NCI-H748 (cell line): ENCODE measurements at regions not wholly inside any gene's neighbourhood (a gene's known extent, or its start where the extent isn't known, plus 50 kb on each side); places are given as distances from the start of the nearest gene placed in this dataset.
"Not testable (repeated sequence)": the region's sequence is repeated elsewhere in the genome, so short reads cannot be mapped to it uniquely, and the experiment has no call there.

Source experiments
- DNase-seq: peaks from one replicate; lab custom pipeline; 2025; ENCODE audit not compliant: unreplicated experiment; lab: John Stamatoyannopoulos, UW

- DNase-seq: peak; percentile 43
These were observed 500.0 kb upstream of the C9orf72 start for GRCh38 chr9:28073270-28073669.

- DNase-seq: no peak
These were observed 506.4 kb upstream of the C9orf72 start for GRCh38 chr9:28079677-28080076.

- no peak for DNase-seq
These were observed 509.4 kb upstream of the C9orf72 start for GRCh38 chr9:28082671-28083070.

GRCh38 chr9:28086881-28087280 is 513.6 kb upstream of the C9orf72 start:
- DNase-seq: no peak

- peak; percentile 69 for DNase-seq
These were observed 520.0 kb upstream of the C9orf72 start for GRCh38 chr9:28092981-28093936.

GRCh38 chr9:28101509-28101908 is 528.2 kb upstream of the C9orf72 start:
- DNase-seq: no peak

GRCh38 chr9:28105001-28105400 is 531.7 kb upstream of the C9orf72 start:
- DNase-seq: no peak

- peak; percentile 98 for DNase-seq
These were observed 546.9 kb upstream of the C9orf72 start for GRCh38 chr9:28120184-28120583.

GRCh38 chr9:28120626-28121025 is 547.3 kb upstream of the C9orf72 start:
- peak; percentile 84 for DNase-seq

- DNase-seq: peak; percentile 85
These were observed 548.1 kb upstream of the C9orf72 start for GRCh38 chr9:28121366-28121765.

- DNase-seq: no peak
These were observed 551.6 kb upstream of the C9orf72 start for GRCh38 chr9:28124917-28125316.

GRCh38 chr9:28127101-28127500 is 553.8 kb upstream of the C9orf72 start:
- DNase-seq: peak; percentile 33

- peak; percentile 83 for DNase-seq
These were observed 561.2 kb upstream of the C9orf72 start for GRCh38 chr9:28134446-28134976.

- DNase-seq: peak; percentile 86
These were observed 562.3 kb upstream of the C9orf72 start for GRCh38 chr9:28135549-28135948.

GRCh38 chr9:28136113-28136512 is 562.8 kb upstream of the C9orf72 start:
- DNase-seq: peak; percentile 36

GRCh38 chr9:28147430-28147829 is 574.1 kb upstream of the C9orf72 start:
- not testable (repeated sequence) for DNase-seq

GRCh38 chr9:28147923-28148597 is 574.8 kb upstream of the C9orf72 start:
- not testable (repeated sequence) for DNase-seq

GRCh38 chr9:28149361-28150050 is 576.2 kb upstream of the C9orf72 start:
- DNase-seq: not testable (repeated sequence)

- DNase-seq: peak; percentile 28
These were observed 581.8 kb upstream of the C9orf72 start for GRCh38 chr9:28155067-28155466.

GRCh38 chr9:28155671-28156070 is 582.4 kb upstream of the C9orf72 start:
- no peak for DNase-seq

- no peak for DNase-seq
These were observed 585.2 kb upstream of the C9orf72 start for GRCh38 chr9:28158451-28158850.
